ENCODE measurements at regions not wholly inside any gene's neighbourhood (a gene's known extent, or its start where the extent isn't known, plus 50 kb on each side); places are given as distances from the start of the nearest gene placed in this dataset.
"Not testable (repeated sequence)": the region's sequence is repeated elsewhere in the genome, so short reads cannot be mapped to it uniquely, and the experiment has no call there.

DNA sequence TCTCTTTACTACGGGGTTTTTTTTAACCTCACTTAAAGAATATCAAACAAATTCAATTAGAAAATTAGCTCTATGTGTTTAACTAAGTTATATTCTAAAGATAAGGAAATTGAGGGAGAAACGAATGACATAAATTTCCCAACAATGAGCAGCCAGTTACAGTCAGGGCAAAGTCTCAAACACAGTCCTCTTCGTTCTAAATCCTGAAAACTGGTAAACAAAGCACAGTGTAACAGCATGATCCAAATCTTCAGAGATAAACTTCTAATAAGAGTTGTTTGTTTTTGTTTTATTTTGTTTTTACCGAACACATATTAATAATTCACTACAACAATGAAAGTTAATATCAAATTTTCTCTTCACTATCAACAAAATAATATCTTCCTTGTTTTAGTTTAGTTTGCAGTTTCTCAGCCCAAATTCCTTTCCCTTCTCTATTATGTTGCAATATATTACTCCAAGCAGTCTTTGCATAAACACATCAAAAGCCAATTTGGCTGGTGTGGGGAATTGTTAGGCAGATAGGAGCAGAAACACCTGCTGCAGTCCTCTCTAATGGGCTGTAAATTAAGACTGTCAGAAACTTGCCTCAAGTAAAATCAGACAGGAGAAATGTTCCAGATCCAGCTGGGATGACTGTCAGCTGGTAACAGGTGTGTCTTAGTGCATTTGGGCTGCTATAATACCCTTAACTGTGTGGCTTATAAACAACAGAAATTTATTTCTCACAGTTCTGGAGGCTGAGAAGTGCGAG lies 106.5 kb upstream of the SGCG start:
- no peak for DNase-seq
- Mint-ChIP-seq H3K4me3 (no peak overlapping the region), H3K4me1 (no peaks in the 10 kb centered on the region), H3K9me3 (no peaks in the 10 kb centered on the region), H3K27ac (no peak overlapping the region), H3K27me3 (peaks cover 5% of the 10 kb centered on the region), H3K36me3 (ENCODE audit: low read depth) (no peaks in the 10 kb centered on the region)
- POLR2A ChIA-PET, result no interaction called here
- CTCF ChIA-PET, result interaction anchor here (0.9 kb wide), 1 partner anchor 14 kb away, joined by 3 read pairs; no protein-coding TSS in a partner anchor

DNA sequence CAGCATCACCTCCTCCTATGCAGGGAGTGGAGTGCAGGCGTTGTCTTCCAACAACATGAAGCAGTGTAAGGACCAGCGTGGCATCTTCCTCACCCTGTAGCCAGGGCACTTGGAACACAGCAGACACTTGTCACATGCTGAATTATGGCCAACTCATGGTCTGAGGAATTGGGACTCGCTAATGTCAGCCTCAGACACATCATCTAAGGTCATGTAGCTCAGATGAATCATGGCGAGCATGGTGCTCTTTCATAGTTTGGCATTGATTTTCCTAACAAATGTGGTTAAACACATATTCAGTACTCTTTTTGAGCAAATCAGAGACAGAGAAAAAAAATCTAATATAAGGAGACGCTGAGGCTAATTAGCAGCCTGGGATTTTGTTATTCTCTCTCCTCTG lies 99.6 kb upstream of the SGCG start:
- Mint-ChIP-seq H3K27me3 (no peaks in the 10 kb centered on the region), H3K4me3 (no peak overlapping the region), H3K9me3 (no peaks in the 10 kb centered on the region), H3K4me1 (no peaks in the 10 kb centered on the region), H3K27ac (no peak overlapping the region), H3K36me3 (ENCODE audit: low read depth) (no peaks in the 10 kb centered on the region)
- DNase-seq, result no peak
- ChIA-PET CTCF (no interaction called here), POLR2A (no interaction called here)

DNA sequence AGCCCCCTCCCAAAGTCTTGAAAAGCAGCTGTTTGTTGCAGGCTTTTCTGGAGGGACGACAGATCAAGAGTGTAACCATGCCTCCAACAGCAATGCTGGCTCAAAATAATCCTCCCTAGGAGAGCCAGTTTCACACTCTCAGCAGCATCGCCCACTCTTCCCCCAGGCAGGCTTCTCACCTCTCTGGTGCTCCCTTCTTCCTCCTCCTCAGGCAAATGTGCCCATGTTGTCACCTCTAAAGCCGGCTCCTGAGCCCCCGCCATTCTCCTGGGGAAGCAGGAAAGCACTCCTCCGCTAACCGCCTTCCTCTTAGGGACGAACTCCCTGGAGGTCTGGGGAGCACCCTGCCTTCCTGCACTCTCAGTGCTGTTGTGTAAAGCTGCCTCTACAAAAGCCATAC lies 98.9 kb upstream of the SGCG start:
- no peak overlapping the region for H3K4me3 Mint-ChIP-seq
- H3K27me3 Mint-ChIP-seq, result no peaks in the 10 kb centered on the region
- ChIA-PET POLR2A (no interaction called here), CTCF (no interaction called here)
- H3K4me1 Mint-ChIP-seq, result no peaks in the 10 kb centered on the region
- H3K27ac Mint-ChIP-seq, result no peak overlapping the region
- H3K9me3 Mint-ChIP-seq, result no peaks in the 10 kb centered on the region
- H3K36me3 Mint-ChIP-seq (ENCODE audit: low read depth), result no peaks in the 10 kb centered on the region
- DNase-seq, result no peak

DNA sequence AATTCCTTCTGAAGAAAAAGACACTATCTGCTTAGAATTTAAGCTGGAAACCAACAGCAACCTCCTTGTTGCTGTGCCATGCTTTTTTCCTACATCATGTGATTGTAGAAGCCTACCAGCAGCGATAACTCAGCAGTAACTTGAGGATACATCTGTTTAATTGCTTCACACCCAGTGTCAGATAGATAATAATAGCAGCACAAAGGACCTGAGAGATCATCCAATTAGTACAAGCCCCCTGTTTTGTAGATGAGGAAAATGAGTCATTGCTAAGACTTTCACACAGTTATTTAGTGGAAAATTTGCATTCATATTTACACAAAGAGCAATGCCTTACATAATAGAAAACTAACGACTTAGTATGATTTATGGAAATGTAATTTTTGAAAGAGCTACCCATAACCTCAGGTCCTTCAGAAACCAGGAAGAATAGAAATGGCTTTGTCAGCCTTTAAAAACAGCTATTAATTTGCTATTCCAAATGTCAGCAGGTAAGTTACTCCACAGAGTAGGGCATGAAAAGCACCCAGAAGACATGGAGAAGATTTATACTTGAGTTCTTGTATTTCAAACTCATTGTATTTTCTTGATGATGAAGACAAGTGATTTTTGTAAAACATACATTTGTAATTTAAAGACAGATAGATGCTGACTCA lies 93.7 kb upstream of the SGCG start:
- H3K4me1 Mint-ChIP-seq, result no peaks in the 10 kb centered on the region
- ChIA-PET CTCF (interaction anchor here (1.6 kb wide), 1 partner anchor 21 kb away, joined by 3 read pairs; no protein-coding TSS in a partner anchor), POLR2A (interaction anchor here (0.6 kb wide), 1 partner anchor 769 kb away, joined by 3 read pairs; no protein-coding TSS in a partner anchor)
- no peaks in the 10 kb centered on the region for H3K36me3 Mint-ChIP-seq (ENCODE audit: low read depth)
- no peaks in the 10 kb centered on the region for H3K9me3 Mint-ChIP-seq
- H3K27me3 Mint-ChIP-seq, result no peaks in the 10 kb centered on the region
- DNase-seq, result no peak
- H3K27ac Mint-ChIP-seq, result no peak overlapping the region
- no peak overlapping the region for H3K4me3 Mint-ChIP-seq

DNA sequence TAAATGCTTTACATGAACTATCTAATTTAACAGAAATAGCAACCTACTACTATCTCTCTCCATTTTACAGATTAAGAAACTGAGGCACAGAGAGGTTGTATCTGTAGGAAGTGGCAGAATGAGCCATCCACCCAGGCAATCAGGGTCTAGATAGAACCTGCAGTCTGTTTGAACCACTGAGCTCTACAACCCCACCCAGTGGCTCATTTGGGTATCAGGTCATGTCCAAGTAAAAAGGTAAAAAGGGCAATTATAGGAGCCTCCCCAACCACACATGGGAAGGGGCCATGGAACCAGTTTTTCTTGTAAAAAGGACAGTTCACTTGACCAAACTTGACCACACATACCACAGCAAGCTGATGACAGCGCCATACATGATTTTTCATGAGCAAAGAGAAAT lies 92.9 kb upstream of the SGCG start:
- ChIA-PET POLR2A (no interaction called here), CTCF (interaction anchor here (0.8 to 1.6 kb wide), 3 partner anchors 14 to 88 kb away, joined by 3 read pairs; no protein-coding TSS in a partner anchor)
- H3K27me3 Mint-ChIP-seq, result no peaks in the 10 kb centered on the region
- H3K36me3 Mint-ChIP-seq (ENCODE audit: low read depth), result no peaks in the 10 kb centered on the region
- DNase-seq, result peak; percentile 24
- no peaks in the 10 kb centered on the region for H3K4me1 Mint-ChIP-seq
- no peak overlapping the region for H3K4me3 Mint-ChIP-seq
- no peak overlapping the region for H3K27ac Mint-ChIP-seq
- no peaks in the 10 kb centered on the region for H3K9me3 Mint-ChIP-seq

DNA sequence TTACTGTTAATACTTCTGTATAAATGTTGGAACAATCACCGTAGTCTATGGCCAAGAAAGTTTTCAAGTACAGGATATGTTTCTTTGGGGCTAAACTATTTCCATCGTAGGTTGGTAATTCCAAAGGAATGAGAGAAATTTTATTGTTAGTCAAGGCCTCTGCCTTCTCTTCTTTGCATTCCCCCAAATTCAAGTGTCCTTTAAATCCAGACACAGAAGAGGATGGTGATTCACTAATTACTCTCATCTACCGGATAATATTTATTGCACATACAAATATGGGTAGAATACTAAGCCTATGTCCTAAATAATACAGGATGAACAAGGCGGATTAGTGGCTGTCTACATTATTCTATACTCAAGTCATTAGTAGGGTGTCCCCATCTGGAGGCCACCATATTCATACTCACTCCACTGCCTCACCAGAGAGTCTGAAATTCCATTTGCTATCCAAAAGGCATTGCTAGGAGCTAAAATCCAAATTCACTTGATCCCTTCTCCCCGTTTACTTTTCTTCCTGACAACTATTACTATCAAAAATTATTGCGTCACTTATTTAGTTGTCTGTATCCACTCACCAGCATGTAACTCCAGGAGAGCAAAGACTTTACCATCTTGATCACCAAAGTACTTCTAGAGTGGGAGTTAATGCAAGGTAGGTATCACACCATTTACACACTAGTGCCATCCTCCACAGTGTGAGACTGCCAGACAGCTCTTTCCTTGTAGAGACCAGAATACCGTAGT lies 82.4 kb upstream of the SGCG start:
- CTCF ChIA-PET, result no interaction called here
- Mint-ChIP-seq H3K36me3 (ENCODE audit: low read depth) (no peaks in the 10 kb centered on the region), H3K4me3 (no peak overlapping the region), H3K27me3 (no peaks in the 10 kb centered on the region), H3K4me1 (peaks cover 3% of the 10 kb centered on the region), H3K27ac (no peak overlapping the region), H3K9me3 (no peaks in the 10 kb centered on the region)
- no peak for DNase-seq
- POLR2A ChIA-PET, result no interaction called here

DNA sequence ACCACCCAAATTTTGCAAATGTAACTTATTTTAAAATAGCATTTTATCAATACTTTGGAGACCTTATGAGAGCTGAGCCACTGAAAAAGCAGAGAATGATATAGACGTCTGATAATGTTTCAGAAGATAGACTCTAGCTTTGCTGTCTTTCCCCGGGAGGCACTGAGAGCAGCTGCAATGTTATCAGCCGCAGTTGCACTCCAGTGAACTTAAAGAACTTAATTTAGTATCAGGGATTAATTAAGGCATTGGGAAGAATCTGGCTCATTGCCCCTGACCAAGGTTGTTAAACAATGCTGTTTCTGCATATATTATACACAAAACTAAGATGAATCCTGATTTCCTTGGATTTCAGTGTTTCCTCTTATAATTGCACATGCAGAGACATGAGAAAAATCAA lies 75.7 kb upstream of the SGCG start:
- H3K4me3 Mint-ChIP-seq, result no peak overlapping the region
- no peaks in the 10 kb centered on the region for H3K36me3 Mint-ChIP-seq (ENCODE audit: low read depth)
- ChIA-PET CTCF (no interaction called here), POLR2A (no interaction called here)
- peaks cover 1% of the 10 kb centered on the region for H3K27me3 Mint-ChIP-seq
- no peaks in the 10 kb centered on the region for H3K9me3 Mint-ChIP-seq
- H3K27ac Mint-ChIP-seq, result no peak overlapping the region
- no peak for DNase-seq
- peaks cover 2% of the 10 kb centered on the region for H3K4me1 Mint-ChIP-seq

DNA sequence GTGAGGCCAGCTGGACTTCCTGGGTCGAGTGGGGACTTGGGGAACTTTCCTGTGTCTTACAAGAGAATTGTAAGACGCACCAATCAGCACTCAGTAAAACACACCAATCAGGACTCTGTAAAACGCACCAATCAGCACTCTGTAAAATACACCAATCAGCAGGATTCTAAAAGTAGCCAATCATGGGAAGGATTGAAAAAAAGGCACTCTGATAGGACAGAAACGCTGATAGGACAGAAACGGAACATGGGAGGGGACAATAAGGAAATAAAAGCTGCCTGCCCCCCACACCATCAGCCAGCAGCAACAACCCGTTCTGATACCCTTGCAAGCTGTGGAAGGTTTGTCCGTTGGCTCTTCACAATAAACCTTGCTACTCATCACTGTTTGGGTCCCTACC lies 73.1 kb upstream of the SGCG start:
- Mint-ChIP-seq H3K36me3 (ENCODE audit: low read depth) (no peaks in the 10 kb centered on the region), H3K4me1 (no peaks in the 10 kb centered on the region), H3K9me3 (no peaks in the 10 kb centered on the region), H3K27me3 (peaks cover 1% of the 10 kb centered on the region), H3K4me3 (no peak overlapping the region), H3K27ac (no peak overlapping the region)
- ChIA-PET POLR2A (no interaction called here), CTCF (no interaction called here)
- DNase-seq, result no peak

DNA sequence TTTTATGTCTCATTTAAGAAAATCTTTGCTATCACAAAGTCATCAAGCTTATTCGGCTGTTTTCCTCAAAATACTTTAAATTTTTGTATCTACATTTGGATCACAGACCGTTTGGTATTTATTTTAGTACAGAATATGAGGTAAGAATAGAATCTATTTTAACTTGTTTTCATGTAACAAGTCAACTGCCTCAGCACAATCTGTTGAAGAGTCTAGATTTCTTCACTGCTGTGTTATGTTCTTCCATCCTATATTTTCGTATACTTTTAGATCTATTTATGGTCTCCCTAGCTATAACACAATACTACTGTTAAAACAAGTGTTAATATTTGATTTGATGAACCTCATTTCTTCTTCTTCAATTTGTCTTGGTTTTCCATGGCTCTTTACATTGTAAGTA lies 61.6 kb upstream of the SGCG start:
- DNase-seq, result no peak
- Mint-ChIP-seq H3K4me1 (no peaks in the 10 kb centered on the region), H3K4me3 (no peak overlapping the region), H3K27ac (no peak overlapping the region), H3K36me3 (ENCODE audit: low read depth) (no peaks in the 10 kb centered on the region), H3K9me3 (no peaks in the 10 kb centered on the region), H3K27me3 (no peaks in the 10 kb centered on the region)
- CTCF ChIA-PET, result no interaction called here
- POLR2A ChIA-PET, result no interaction called here

DNA sequence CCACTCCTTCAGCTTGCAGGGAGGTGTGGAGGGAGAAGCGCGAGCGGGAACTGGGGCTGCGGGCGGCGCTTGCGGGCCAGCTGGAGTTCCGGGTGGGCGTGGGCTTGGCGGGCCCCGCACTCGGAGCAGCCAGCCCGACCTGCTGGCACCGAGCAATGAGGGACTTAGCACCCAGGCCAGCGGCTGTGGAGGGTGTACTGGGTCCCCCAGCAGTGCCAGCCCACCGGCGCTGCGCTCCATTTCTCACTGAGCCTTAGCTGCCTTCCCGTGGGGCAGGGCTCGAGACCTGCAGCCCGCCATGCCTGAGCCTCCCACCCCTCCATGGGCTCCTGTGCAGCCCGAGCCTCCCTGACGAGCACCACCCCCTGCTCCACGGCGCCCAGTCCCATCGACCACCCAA lies 53.2 kb upstream of the SGCG start:
- H3K4me3 Mint-ChIP-seq; POLR2A ChIA-PET; CTCF ChIA-PET; H3K9me3 Mint-ChIP-seq; H3K27me3 Mint-ChIP-seq; H3K27ac Mint-ChIP-seq; DNase-seq; H3K36me3 Mint-ChIP-seq (ENCODE audit: low read depth); H3K4me1 Mint-ChIP-seq: not testable (repeated sequence)

DNA sequence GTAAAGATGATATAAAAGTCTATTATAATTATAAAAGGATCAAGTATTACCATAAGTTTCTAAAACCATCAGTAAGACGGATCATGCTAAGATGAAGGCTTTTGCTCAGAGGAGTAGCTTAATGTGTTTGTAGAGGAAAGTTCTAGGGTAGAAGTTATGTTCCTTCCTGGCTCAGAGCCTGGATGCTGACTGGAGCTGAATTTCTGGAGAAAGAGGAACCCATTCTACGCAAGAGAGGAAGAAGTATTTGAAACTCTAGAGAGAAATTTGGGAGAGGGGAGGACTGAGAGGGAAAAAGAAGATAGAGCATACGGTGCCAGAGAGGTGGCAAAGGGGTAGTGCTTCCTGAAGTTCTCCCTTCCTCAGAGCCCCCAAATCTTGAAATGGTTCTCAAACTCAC lies 51.4 kb upstream of the SGCG start:
- no peaks in the 10 kb centered on the region for H3K4me1 Mint-ChIP-seq
- H3K36me3 Mint-ChIP-seq (ENCODE audit: low read depth), result no peaks in the 10 kb centered on the region
- no peak for DNase-seq
- H3K27me3 Mint-ChIP-seq, result peaks cover 2% of the 10 kb centered on the region
- no peak overlapping the region for H3K4me3 Mint-ChIP-seq
- CTCF ChIA-PET, result no interaction called here
- POLR2A ChIA-PET, result no interaction called here
- H3K27ac Mint-ChIP-seq, result no peak overlapping the region
- no peaks in the 10 kb centered on the region for H3K9me3 Mint-ChIP-seq
